ENCODE measurements at regions not wholly inside any gene's neighbourhood (a gene's known extent, or its start where the extent isn't known, plus 50 kb on each side); places are given as distances from the start of the nearest gene placed in this dataset.

- no peak for TF ChIP-seq CTCF (IDR thresholded peaks at IDR 0.05; ENCODE audit: borderline replicate concordance, control extremely low read depth, extremely low read depth, insufficient read depth, missing control alignments)
- in situ Hi-C loops (cut with MboI; ENCODE audit: low sequenced_read_pairs, unreplicated experiment): no loop called here
- DNase-seq (ENCODE audit: low spot score): no peak
Observed at GRCh38 chr1:82441402-82441801, 640.7 kb downstream of the ADGRL2 start.

- DNase-seq (ENCODE audit: low spot score): no peak
- TF ChIP-seq CTCF (IDR thresholded peaks at IDR 0.05; ENCODE audit: borderline replicate concordance, control extremely low read depth, extremely low read depth, insufficient read depth, missing control alignments): no peak
- in situ Hi-C loops (cut with MboI; ENCODE audit: low sequenced_read_pairs, unreplicated experiment): no loop called here
Observed at GRCh38 chr1:82423174-82423815, 622.6 kb downstream of the ADGRL2 start.

DNA sequence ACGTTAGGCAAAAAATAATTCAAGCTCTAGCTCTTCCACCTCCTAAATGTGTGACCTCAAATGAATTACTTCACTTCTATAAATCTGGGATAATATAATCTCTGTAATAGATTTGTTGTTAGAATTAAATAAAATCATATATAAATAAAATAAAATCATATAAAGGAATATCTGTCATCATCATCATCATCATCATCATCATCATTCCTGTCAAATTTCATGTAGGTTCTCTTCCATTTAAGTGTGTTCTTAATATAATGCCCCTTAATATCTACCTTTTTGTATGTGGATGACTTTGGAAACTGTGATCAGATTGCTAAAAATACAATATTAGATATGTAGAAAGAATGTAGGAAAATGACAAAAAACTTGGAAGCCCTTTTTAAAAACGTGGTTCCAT lies 621.0 kb downstream of the ADGRL2 start:
- in situ Hi-C loops (cut with MboI; ENCODE audit: low sequenced_read_pairs, unreplicated experiment): no loop called here
- no peak for TF ChIP-seq CTCF (IDR thresholded peaks at IDR 0.05; ENCODE audit: borderline replicate concordance, control extremely low read depth, extremely low read depth, insufficient read depth, missing control alignments)
- no peak for DNase-seq (ENCODE audit: low spot score)

GRCh38 chr1:82420584-82420983 lies 619.9 kb downstream of the ADGRL2 start:
- DNase-seq (ENCODE audit: low spot score): no peak
- TF ChIP-seq CTCF (IDR thresholded peaks at IDR 0.05; ENCODE audit: borderline replicate concordance, control extremely low read depth, extremely low read depth, insufficient read depth, missing control alignments): no peak
- in situ Hi-C loops (cut with MboI; ENCODE audit: low sequenced_read_pairs, unreplicated experiment): no loop called here

DNA sequence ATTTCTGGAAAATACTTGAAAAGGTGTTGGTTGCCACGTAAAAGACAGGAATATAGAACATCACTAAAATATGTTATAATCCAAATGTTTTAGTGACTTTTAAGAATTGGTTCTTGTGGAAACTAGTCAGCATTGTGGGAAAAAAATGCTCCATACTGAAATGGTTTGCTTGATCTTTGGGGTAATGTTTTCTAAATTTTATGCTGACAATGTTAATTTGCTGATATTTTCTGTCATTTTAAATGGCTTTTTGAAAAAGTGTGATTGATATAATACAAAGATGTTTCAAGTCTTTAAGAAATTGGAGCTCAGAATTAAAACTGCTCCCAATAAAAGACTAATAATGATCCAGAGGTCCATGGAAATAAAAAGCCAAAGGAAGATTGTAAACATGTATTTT lies 610.9 kb downstream of the ADGRL2 start:
- DNase-seq (ENCODE audit: low spot score): no peak
- in situ Hi-C loops (cut with MboI; ENCODE audit: low sequenced_read_pairs, unreplicated experiment): no loop called here
- no peak for TF ChIP-seq CTCF (IDR thresholded peaks at IDR 0.05; ENCODE audit: borderline replicate concordance, control extremely low read depth, extremely low read depth, insufficient read depth, missing control alignments)

DNA sequence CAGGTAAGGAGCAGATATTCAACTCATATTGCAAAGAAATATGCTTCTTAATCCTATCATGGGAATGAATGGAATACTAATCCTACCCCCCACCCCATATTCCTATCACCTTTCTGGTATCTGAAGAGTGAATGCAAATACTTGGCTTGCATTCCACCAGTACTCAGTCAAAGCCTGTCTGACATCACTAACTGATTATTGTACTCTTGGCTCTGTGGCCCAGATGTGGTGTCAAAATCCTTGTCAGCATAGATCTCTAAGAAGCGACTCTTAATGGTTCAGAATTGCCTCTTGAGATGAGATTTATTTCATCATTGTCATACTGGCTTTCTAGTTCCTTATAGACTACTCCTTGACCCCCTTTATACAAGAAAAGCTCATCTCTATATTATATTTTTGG lies 604.6 kb downstream of the ADGRL2 start:
- no peak for TF ChIP-seq CTCF (IDR thresholded peaks at IDR 0.05; ENCODE audit: borderline replicate concordance, control extremely low read depth, extremely low read depth, insufficient read depth, missing control alignments)
- in situ Hi-C loops (cut with MboI; ENCODE audit: low sequenced_read_pairs, unreplicated experiment): no loop called here
- DNase-seq (ENCODE audit: low spot score): no peak
